Thoracic aorta (tissue), 2 donors: ENCODE measurements at regions not wholly inside any gene's neighbourhood (a gene's known extent, or its start where the extent isn't known, plus 50 kb on each side); places are given as distances from the start of the nearest gene placed in this dataset.
"Not testable (repeated sequence)": the region's sequence is repeated elsewhere in the genome, so short reads cannot be mapped to it uniquely, and the experiment has no call there.

Source experiments
- ATAC-seq: fragments of 150-250 bp; one replicate; pipeline ENCODE4 v1.8.0; 2017; ENCODE audit warnings: low read depth; ENCODE audit not compliant: insufficient number of reproducible peaks, low FRiP score
- DNase-seq: peaks from one replicate; pipeline ENCODE4 v3.0.0-alpha.2; 2020; ENCODE audit warnings: low spot score
- H3K27ac ChIP-seq, 2 donors: fragments of 200-600 bp; sonication (generic); 1 replicate in 1 of 2; 2 replicates in 1 of 2; pipeline ENCODE4 v1.5.1; 2016; ENCODE audit warnings: mild to moderate bottlenecking in 2 of 2, moderate library complexity in 2 of 2
- H3K27me3 ChIP-seq: fragments of 200-600 bp; sonication (generic); replicated peaks from 2 replicates; pipeline ENCODE4 v1.6.0; 2016; ENCODE audit warnings: mild to moderate bottlenecking; ENCODE audit not compliant: insufficient read depth
- H3K36me3 ChIP-seq: fragments of 200-600 bp; sonication (generic); one replicate; pipeline ENCODE4 v1.5.1; 2016
- H3K4me1 ChIP-seq, 2 donors: fragments of 200-600 bp; sonication (generic); 1 replicate in 1 of 2; 2 replicates in 1 of 2; pipeline versions ENCODE4 v1.5.1 to v1.6.0; 2016; ENCODE audit warnings: low read depth in 2 of 2, mild to moderate bottlenecking in 1 of 2; ENCODE audit not compliant: control insufficient read depth in 1 of 2
- H3K4me3 ChIP-seq: fragments of 200-600 bp; sonication (generic); 2 replicates; pipeline ENCODE4 v1.5.1; 2016; ENCODE audit warnings: mild to moderate bottlenecking
- H3K9me3 ChIP-seq: fragments of 200-600 bp; sonication (generic); 2 replicates; pipeline ENCODE4 v1.5.1; 2016
- TF ChIP-seq, protein P1 (sequence below): fragments of 200-600 bp; sonication (generic); IDR thresholded peaks from one replicate; pipeline ENCODE4 v1.5.1; 2019; ENCODE audit warnings: antibody characterized with exemption

DNA sequence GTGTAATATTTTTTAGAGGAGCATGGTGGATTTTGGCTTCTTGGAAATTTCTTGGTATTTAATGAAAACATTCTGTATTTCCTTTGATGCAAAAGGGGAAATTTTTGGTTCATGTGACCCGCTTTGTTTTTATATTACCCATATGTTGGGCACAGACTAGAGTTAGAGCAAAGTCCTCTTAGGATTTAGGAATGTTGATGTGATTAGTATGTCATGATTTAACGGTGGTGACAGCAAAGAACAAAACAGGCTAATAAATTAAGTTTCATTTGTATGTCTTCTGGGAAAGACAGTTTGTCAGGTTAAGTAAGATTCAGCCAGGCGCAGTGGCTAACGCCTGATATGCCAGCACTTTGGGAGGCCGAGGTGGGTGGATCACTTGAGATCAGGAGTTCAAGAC lies 304.6 kb downstream of the REEP3 start:
- Histone ChIP-seq H3K27me3 (no peaks in the 10 kb centered on the region), H3K4me1 (no peaks in the 10 kb centered on the region), H3K36me3 (no peaks in the 10 kb centered on the region), H3K27ac (no peak overlapping the region), H3K4me3 (no peak overlapping the region), H3K9me3 (peaks cover 8% of the 10 kb centered on the region)
- ATAC-seq = no peak
- TF ChIP-seq, protein P1, sequence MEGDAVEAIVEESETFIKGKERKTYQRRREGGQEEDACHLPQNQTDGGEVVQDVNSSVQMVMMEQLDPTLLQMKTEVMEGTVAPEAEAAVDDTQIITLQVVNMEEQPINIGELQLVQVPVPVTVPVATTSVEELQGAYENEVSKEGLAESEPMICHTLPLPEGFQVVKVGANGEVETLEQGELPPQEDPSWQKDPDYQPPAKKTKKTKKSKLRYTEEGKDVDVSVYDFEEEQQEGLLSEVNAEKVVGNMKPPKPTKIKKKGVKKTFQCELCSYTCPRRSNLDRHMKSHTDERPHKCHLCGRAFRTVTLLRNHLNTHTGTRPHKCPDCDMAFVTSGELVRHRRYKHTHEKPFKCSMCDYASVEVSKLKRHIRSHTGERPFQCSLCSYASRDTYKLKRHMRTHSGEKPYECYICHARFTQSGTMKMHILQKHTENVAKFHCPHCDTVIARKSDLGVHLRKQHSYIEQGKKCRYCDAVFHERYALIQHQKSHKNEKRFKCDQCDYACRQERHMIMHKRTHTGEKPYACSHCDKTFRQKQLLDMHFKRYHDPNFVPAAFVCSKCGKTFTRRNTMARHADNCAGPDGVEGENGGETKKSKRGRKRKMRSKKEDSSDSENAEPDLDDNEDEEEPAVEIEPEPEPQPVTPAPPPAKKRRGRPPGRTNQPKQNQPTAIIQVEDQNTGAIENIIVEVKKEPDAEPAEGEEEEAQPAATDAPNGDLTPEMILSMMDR = no peak
- DNase-seq = no peak

DNA sequence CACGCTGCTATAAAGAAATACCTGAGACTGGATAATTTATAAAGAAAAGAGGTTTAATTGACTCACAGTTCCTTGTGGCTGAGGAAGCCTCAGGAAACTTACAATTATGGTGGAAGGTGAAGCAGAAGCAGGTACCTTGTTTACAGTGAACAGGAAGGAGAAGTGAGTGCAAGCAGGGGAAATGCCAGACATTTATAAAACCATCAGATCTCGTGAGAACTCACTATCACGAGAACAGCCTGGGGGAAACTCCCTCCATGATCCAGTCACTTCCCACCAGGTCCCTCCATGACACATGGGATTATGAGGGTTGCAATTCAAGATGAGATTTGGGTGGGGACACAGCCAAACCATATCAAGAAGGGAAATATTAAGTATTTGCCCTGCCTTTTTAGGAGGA lies 305.8 kb downstream of the REEP3 start:
- not testable (repeated sequence) for H3K4me1 ChIP-seq, ATAC-seq, H3K36me3 ChIP-seq, H3K4me3 ChIP-seq, DNase-seq, H3K27me3 ChIP-seq, H3K27ac ChIP-seq, H3K9me3 ChIP-seq

DNA sequence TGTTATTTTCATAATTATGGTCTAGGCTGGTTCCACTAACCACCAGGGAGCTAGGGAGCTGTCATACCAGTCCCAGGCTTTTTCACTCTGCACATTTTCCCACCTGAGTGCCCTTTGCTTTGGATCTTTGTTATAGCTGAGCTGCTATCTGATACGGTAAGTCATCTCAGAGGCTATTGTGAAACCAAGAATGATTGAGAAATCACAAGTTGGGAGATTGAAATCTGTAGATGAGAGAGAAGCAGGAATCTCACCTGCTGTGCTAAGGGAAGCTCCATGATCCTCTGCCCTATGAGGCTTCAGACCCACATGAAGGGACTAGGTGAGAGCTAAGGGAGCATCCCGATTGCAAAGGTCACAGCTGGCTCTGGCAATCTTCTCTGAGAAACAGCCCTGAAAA lies 307.8 kb downstream of the REEP3 start:
- Histone ChIP-seq H3K4me3 (no peak overlapping the region), H3K4me1 (no peaks in the 10 kb centered on the region), H3K27me3 (no peaks in the 10 kb centered on the region), H3K36me3 (no peaks in the 10 kb centered on the region), H3K27ac (no peak overlapping the region), H3K9me3 (no peaks in the 10 kb centered on the region)
- ATAC-seq = no peak
- DNase-seq = no peak
- TF ChIP-seq, protein P1 = no peak

DNA sequence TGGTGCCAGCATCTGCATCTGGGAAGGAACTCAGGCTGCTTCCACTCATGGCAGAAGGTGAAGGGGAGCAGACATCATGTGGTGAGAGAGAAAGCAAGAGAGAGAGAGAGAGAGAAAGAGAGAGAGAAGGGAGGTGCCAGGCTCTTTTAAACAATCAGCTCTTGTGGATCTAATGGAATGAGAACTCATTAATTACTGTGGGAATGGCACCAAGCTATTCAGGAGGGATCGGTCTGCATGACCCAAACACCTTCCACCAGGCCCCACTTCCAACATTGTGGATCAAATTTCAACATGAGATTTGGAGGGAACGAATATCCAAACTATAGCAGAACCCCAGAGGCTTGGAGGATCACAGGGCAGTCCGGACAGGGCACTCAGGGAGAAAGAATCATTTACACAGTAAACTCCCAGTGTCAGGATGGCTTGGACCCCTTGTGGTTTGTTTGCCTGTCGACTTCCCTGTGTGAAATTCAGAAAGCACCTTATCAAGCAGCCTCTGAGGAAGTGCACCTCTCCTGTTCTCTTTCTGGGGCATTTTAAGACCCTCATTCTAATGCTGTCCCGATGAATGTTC lies 308.5 kb downstream of the REEP3 start:
- no peaks in the 10 kb centered on the region for H3K36me3 ChIP-seq
- no peak for ATAC-seq
- no peaks in the 10 kb centered on the region for H3K9me3 ChIP-seq
- no peak overlapping the region for H3K27ac ChIP-seq
- no peak for DNase-seq
- H3K4me1 ChIP-seq = no peaks in the 10 kb centered on the region
- TF ChIP-seq, protein P1 = no peak
- H3K27me3 ChIP-seq = no peaks in the 10 kb centered on the region
- no peak overlapping the region for H3K4me3 ChIP-seq

DNA sequence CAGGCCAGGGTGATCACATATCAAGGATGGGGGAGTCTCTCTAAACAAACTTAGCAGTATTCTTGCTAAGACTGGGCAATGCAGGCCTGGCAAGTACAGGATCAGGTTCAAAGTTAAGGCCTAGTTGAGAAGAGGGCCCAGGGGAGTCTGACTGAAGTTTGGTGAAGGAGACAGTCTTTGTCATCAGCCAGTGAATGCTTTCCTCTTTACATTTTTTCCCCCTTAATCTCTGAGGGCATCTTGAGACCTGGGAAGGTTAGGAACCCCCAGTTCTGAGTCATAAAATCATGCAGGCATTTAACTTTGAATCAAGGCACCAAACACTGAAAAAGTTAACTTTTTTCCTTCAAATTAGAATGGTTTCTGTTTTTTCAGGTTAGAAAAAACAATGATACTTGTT lies 311.5 kb downstream of the REEP3 start:
- H3K4me1 ChIP-seq = no peaks in the 10 kb centered on the region
- DNase-seq (no peak), ATAC-seq (no peak)
- no peaks in the 10 kb centered on the region for H3K9me3 ChIP-seq
- no peak overlapping the region for H3K4me3 ChIP-seq
- no peak overlapping the region for H3K27ac ChIP-seq
- no peaks in the 10 kb centered on the region for H3K36me3 ChIP-seq
- TF ChIP-seq, protein P1 = no peak
- no peaks in the 10 kb centered on the region for H3K27me3 ChIP-seq

DNA sequence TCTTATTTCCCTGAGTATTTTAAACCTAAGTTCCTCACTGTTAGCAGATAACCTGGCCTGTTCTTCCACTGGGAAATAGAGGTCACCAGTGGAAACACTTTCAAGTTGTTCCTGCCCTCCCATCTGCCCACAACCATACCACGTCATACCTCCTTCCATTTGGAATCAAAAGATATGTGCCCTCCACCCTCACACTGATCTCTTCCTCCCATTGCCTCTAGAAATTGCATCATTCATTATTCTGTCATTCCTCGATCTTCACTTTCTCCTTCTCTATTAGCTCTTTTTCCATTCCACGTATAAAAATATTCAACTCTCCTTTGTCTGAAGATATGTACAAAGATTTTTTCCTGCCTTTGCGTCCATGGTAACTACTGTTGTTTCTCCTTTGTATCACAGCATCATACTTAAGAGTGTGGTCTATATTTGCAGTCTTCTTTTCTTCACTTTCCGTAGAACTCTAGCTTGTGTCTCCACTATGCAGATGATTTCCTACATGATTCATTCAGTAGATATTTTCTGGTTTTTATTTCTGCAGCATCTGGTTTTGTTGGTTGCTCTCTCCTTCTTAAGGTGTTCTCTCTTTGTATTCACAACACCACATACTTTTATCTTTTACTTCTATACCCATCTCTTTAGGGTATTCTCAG lies 312.3 kb downstream of the REEP3 start:
- no peak for ATAC-seq
- Histone ChIP-seq H3K27ac (no peak overlapping the region), H3K4me3 (no peak overlapping the region), H3K36me3 (no peaks in the 10 kb centered on the region), H3K27me3 (no peaks in the 10 kb centered on the region), H3K9me3 (no peaks in the 10 kb centered on the region), H3K4me1 (no peaks in the 10 kb centered on the region)
- no peak for DNase-seq
- TF ChIP-seq, protein P1 = no peak
